Activated T-helper 9 cell treated with anti-CD3 and anti-CD28 coated beads, Interleukin-2, amount 50 U/mL, for 16 hours (primary cell): ENCODE measurements at regions not wholly inside any gene's neighbourhood (a gene's known extent, or its start where the extent isn't known, plus 50 kb on each side); places are given as distances from the start of the nearest gene placed in this dataset.

Source experiments
- DNase-seq: peaks from one replicate; pipeline ENCODE4 v3.0.0-alpha.2; 2020; ENCODE audit warnings: low read depth

- DNase-seq = no peak
These were observed 119.6 kb upstream of the SMAD3 start for GRCh38 chr15:66945842-66946241.

- peak; percentile 66 for DNase-seq
These were observed 118.7 kb upstream of the SMAD3 start for GRCh38 chr15:66946578-66947164.

- DNase-seq = no peak
These were observed 117.9 kb upstream of the SMAD3 start for GRCh38 chr15:66947471-66947870.

- no peak for DNase-seq
These were observed 117.1 kb upstream of the SMAD3 start for GRCh38 chr15:66948294-66948693.

- DNase-seq = no peak
These were observed 115.3 kb upstream of the SMAD3 start for GRCh38 chr15:66950114-66950513.

GRCh38 chr15:66951531-66952320 lies 113.7 kb upstream of the SMAD3 start:
- DNase-seq = no peak

GRCh38 chr15:66952756-66953522 lies 112.5 kb upstream of the SMAD3 start:
- DNase-seq = no peak

GRCh38 chr15:66953523-66954229 lies 111.7 kb upstream of the SMAD3 start:
- DNase-seq = no peak

GRCh38 chr15:66954601-66955000 lies 110.8 kb upstream of the SMAD3 start:
- no peak for DNase-seq

GRCh38 chr15:66955001-66955516 lies 110.3 kb upstream of the SMAD3 start:
- DNase-seq = no peak

- DNase-seq = no peak
These were observed 109.4 kb upstream of the SMAD3 start for GRCh38 chr15:66955871-66956585.

GRCh38 chr15:66956672-66957430 lies 108.6 kb upstream of the SMAD3 start:
- no peak for DNase-seq

- DNase-seq = no peak
These were observed 108.0 kb upstream of the SMAD3 start for GRCh38 chr15:66957431-66957720.

GRCh38 chr15:66959066-66959465 lies 106.3 kb upstream of the SMAD3 start:
- DNase-seq = no peak

GRCh38 chr15:66959875-66960274 lies 105.5 kb upstream of the SMAD3 start:
- no peak for DNase-seq

GRCh38 chr15:66960519-66960918 lies 104.9 kb upstream of the SMAD3 start:
- DNase-seq = no peak

- no peak for DNase-seq
These were observed 104.0 kb upstream of the SMAD3 start for GRCh38 chr15:66961407-66961884.

GRCh38 chr15:66961901-66962300 lies 103.5 kb upstream of the SMAD3 start:
- no peak for DNase-seq

- no peak for DNase-seq
These were observed 102.9 kb upstream of the SMAD3 start for GRCh38 chr15:66962522-66962921.

GRCh38 chr15:66963084-66963483 lies 102.3 kb upstream of the SMAD3 start:
- DNase-seq = no peak

- DNase-seq = no peak
These were observed 101.7 kb upstream of the SMAD3 start for GRCh38 chr15:66963710-66964109.
